ENCODE measurements at regions not wholly inside any gene's neighbourhood (a gene's known extent, or its start where the extent isn't known, plus 50 kb on each side); places are given as distances from the start of the nearest gene placed in this dataset.

GRCh38 chr12:46692606-46693005 lies 133.2 kb downstream of the SLC38A4 start:
- Histone ChIP-seq H3K27ac (ENCODE audit: insufficient read depth, low read depth, low read length) (no peak overlapping the region), H3K9ac (replicated peaks; ENCODE audit: extremely low read depth, insufficient read depth, low read length) (no peak overlapping the region), H4K20me1 (replicated peaks; ENCODE audit: control insufficient read depth, extremely low read depth, insufficient read depth, low read length) (no peaks in the 10 kb centered on the region), H3K9me3 (replicated peaks; ENCODE audit: control insufficient read depth, insufficient read depth, low read length) (no peaks in the 10 kb centered on the region), H3K27me3 (ENCODE audit: control insufficient read depth in 2 of 2, insufficient read depth in 2 of 2, low read length in 2 of 2) (no peaks in the 10 kb centered on the region), H3K9me1 (replicated peaks; ENCODE audit: control insufficient read depth, extremely low read depth, insufficient read depth, low read length) (no peaks in the 10 kb centered on the region), H3K36me3 (ENCODE audit: control insufficient read depth in 2 of 2, extremely low read depth in 1 of 2, insufficient read depth in 2 of 2, low read length in 2 of 2) (no peaks in the 10 kb centered on the region), H2AFZ (ENCODE audit: low read depth, low read length) (no peak overlapping the region), H3K4me3 (replicated peaks in 1 of 3; ENCODE audit: insufficient read depth in 1 of 3, low read depth in 1 of 3, low read length in 3 of 3) (no peak overlapping the region), H3K79me2 (ENCODE audit: control insufficient read depth, insufficient read depth, low read length) (no peaks in the 10 kb centered on the region), H3K4me1 (ENCODE audit: control insufficient read depth, extremely low read depth, insufficient read depth, low read length) (no peaks in the 10 kb centered on the region), H3K4me2 (ENCODE audit: insufficient read depth, low read length) (no peak overlapping the region)
- intact Hi-C loops (cut with micrococcal nuclease), result no loop called here
- no peak for TF ChIP-seq JUN (IDR thresholded peaks at IDR 0.05; ENCODE audit: borderline replicate concordance, insufficient read depth, insufficient read length, low read depth)
- TF ChIP-seq GATA2 (IDR thresholded peaks at IDR 0.05; ENCODE audit: insufficient read depth, insufficient read length, low read depth, low read length), result no peak
- TF ChIP-seq CTCF (IDR thresholded peaks at IDR 0.05; ENCODE audit: extremely low read depth in 1 of 2, insufficient read depth in 1 of 2, low read depth in 1 of 2, low read length in 2 of 2), result no peak
- TF ChIP-seq FOS (IDR thresholded peaks at IDR 0.05; ENCODE audit: borderline replicate concordance, insufficient read depth, low read length), result no peak
- no peak for TF ChIP-seq MAX (IDR thresholded peaks at IDR 0.05; ENCODE audit: insufficient read depth, insufficient read length)
- TF ChIP-seq MYC (IDR thresholded peaks at IDR 0.05; ENCODE audit: low read depth, low read length), result no peak
- no peak for TF ChIP-seq POLR2AphosphoS5 (IDR thresholded peaks at IDR 0.05; ENCODE audit: insufficient read depth, low read depth, low read length)
- TF ChIP-seq EZH2 (IDR thresholded peaks at IDR 0.05; ENCODE audit: borderline replicate concordance, low read depth, low read length, severe bottlenecking), result no peak
- no peak for TF ChIP-seq POLR2A (IDR thresholded peaks at IDR 0.05; ENCODE audit: low read depth, low read length)
- ChIA-PET POLR2A (no interaction called here), CTCF (no interaction called here)
- dilution Hi-C loops (cut with MboI; ENCODE audit: extremely low pct_ligation_motif_present, low sequenced_read_pairs), result no loop called here
- FAIRE-seq (no peak), DNase-seq (ENCODE audit: low read depth, low spot score) (no peak)
- no TSS peak for BruUV-seq (replicated peaks)

All from endothelial cell of umbilical vein (primary cell).